ENCODE measurements at regions not wholly inside any gene's neighbourhood (a gene's known extent, or its start where the extent isn't known, plus 50 kb on each side); places are given as distances from the start of the nearest gene placed in this dataset.

DNA sequence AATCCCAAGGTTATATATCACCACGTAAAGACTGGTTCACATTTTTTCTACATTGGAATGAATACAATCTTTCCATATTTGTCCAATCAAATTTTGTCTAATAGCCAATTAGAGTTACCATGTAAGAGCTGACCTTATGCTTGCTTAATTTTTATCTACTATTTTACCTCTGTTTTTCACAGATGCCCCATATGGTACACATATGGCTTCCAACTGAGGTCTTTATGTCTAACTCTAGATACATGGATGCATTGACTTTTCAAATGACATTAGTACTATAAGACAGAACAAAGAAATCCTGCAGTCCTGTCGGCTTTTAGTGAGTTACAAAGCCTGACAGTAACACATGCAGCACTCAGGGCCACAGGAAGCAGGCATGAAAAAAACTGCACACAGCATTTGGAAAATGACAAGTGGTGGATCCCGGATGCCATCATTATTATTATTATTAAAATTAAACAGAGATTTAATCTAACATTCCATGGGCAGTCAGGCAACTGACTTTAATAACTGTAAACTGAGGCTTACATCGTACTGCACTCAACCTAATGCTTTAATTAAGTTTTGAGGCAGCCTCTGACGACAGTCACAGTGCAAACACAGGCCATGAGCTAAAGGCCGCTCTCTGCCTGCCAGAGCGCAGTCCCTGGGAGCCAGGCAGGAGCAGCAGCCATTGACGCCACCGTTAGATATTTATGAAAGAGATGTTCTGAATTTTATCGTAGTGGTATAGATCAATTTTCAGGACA, 113.9 kb upstream of the TMCO5A start:
- TF ChIP-seq, protein P1, sequence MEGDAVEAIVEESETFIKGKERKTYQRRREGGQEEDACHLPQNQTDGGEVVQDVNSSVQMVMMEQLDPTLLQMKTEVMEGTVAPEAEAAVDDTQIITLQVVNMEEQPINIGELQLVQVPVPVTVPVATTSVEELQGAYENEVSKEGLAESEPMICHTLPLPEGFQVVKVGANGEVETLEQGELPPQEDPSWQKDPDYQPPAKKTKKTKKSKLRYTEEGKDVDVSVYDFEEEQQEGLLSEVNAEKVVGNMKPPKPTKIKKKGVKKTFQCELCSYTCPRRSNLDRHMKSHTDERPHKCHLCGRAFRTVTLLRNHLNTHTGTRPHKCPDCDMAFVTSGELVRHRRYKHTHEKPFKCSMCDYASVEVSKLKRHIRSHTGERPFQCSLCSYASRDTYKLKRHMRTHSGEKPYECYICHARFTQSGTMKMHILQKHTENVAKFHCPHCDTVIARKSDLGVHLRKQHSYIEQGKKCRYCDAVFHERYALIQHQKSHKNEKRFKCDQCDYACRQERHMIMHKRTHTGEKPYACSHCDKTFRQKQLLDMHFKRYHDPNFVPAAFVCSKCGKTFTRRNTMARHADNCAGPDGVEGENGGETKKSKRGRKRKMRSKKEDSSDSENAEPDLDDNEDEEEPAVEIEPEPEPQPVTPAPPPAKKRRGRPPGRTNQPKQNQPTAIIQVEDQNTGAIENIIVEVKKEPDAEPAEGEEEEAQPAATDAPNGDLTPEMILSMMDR (IDR thresholded peaks at IDR 0.05): no peak
- no peak for TF ChIP-seq POLR2A (IDR thresholded peaks at IDR 0.05)
